NCI-H2029 (cell line): ENCODE measurements at regions not wholly inside any gene's neighbourhood (a gene's known extent, or its start where the extent isn't known, plus 50 kb on each side); places are given as distances from the start of the nearest gene placed in this dataset.

ENCODE experiments used
- DNase-seq: peaks from one replicate; lab custom pipeline; 2025; lab: John Stamatoyannopoulos, UW

- no peak for DNase-seq
Observed at GRCh38 chr4:125365731-125366130, 51.0 kb downstream of the FAT4 start.

GRCh38 chr4:125368146-125368545 lies 53.4 kb downstream of the FAT4 start:
- DNase-seq, result no peak

GRCh38 chr4:125368671-125369081 lies 53.9 kb downstream of the FAT4 start:
- DNase-seq, result no peak

GRCh38 chr4:125369098-125369497 lies 54.3 kb downstream of the FAT4 start:
- no peak for DNase-seq

GRCh38 chr4:125370478-125370877 lies 55.7 kb downstream of the FAT4 start:
- no peak for DNase-seq

- no peak for DNase-seq
Observed at GRCh38 chr4:125382995-125383394, 68.2 kb downstream of the FAT4 start.

GRCh38 chr4:125387770-125388169 lies 73.0 kb downstream of the FAT4 start:
- no peak for DNase-seq

GRCh38 chr4:125388613-125389012 lies 73.9 kb downstream of the FAT4 start:
- no peak for DNase-seq

- no peak for DNase-seq
Observed at GRCh38 chr4:125389713-125390112, 75.0 kb downstream of the FAT4 start.

GRCh38 chr4:125390126-125390525 lies 75.4 kb downstream of the FAT4 start:
- DNase-seq, result no peak

- no peak for DNase-seq
Observed at GRCh38 chr4:125390727-125391126, 76.0 kb downstream of the FAT4 start.

- DNase-seq, result no peak
Observed at GRCh38 chr4:125392694-125393093, 77.9 kb downstream of the FAT4 start.

- no peak for DNase-seq
Observed at GRCh38 chr4:125393825-125394224, 79.1 kb downstream of the FAT4 start.

- no peak for DNase-seq
Observed at GRCh38 chr4:125397226-125397625, 82.5 kb downstream of the FAT4 start.

- DNase-seq, result no peak
Observed at GRCh38 chr4:125398263-125399002, 83.7 kb downstream of the FAT4 start.

- no peak for DNase-seq
Observed at GRCh38 chr4:125400756-125401155, 86.0 kb downstream of the FAT4 start.

GRCh38 chr4:125401784-125402183 lies 87.0 kb downstream of the FAT4 start:
- DNase-seq, result no peak

- peak; percentile 16 for DNase-seq
Observed at GRCh38 chr4:125420526-125420925, 105.8 kb downstream of the FAT4 start.

- DNase-seq, result no peak
Observed at GRCh38 chr4:125421547-125421946, 106.8 kb downstream of the FAT4 start.

GRCh38 chr4:125423124-125423523 lies 108.4 kb downstream of the FAT4 start:
- DNase-seq, result no peak

- no peak for DNase-seq
Observed at GRCh38 chr4:125428832-125429231, 114.1 kb downstream of the FAT4 start.

- no peak for DNase-seq
Observed at GRCh38 chr4:125430086-125430485, 115.3 kb downstream of the FAT4 start.

- no peak for DNase-seq
Observed at GRCh38 chr4:125432078-125432477, 117.3 kb downstream of the FAT4 start.

- no peak for DNase-seq
Observed at GRCh38 chr4:125433453-125433852, 118.7 kb downstream of the FAT4 start.
